Activated naive CD8-positive, alpha-beta T cell treated with anti-CD3 and anti-CD28 coated beads, Interleukin-2, amount 50 U/mL, for 24 hours (primary cell): ENCODE measurements at regions not wholly inside any gene's neighbourhood (a gene's known extent, or its start where the extent isn't known, plus 50 kb on each side); places are given as distances from the start of the nearest gene placed in this dataset.
A peak's percentile ranks its signal among the peaks of the same experiment; 100 is the strongest.

Experiments used
- ATAC-seq: fragments of 150-1000 bp; cut with Tn5 transposase; one replicate; pipeline ENCODE4 v1.10.0; 2021
- DNase-seq: peaks from one replicate; pipeline ENCODE4 v3.0.0; 2021
- H3K27ac Mint-ChIP-seq: one replicate; pipeline ENCODE4 v1.8.0; 2021; ENCODE audit warnings: mild to moderate bottlenecking, mixed read lengths
- H3K27me3 Mint-ChIP-seq: one replicate; pipeline ENCODE4 v1.8.0; 2021; ENCODE audit warnings: mixed read lengths
- H3K36me3 Mint-ChIP-seq: one replicate; pipeline ENCODE4 v1.8.0; 2021; ENCODE audit warnings: low read depth, mixed read lengths
- H3K4me1 Mint-ChIP-seq: one replicate; pipeline ENCODE4 v1.8.0; 2021; ENCODE audit warnings: mixed read lengths
- H3K4me3 Mint-ChIP-seq: one replicate; pipeline ENCODE4 v1.8.0; 2021; ENCODE audit warnings: mild to moderate bottlenecking, moderate library complexity, mixed read lengths
- H3K9me3 Mint-ChIP-seq: one replicate; pipeline ENCODE4 v1.8.0; 2021; ENCODE audit warnings: mixed read lengths

- Mint-ChIP-seq H3K27me3 (no peaks in the 10 kb centered on the region), H3K36me3 (no peaks in the 10 kb centered on the region), H3K4me3 (no peak overlapping the region), H3K27ac (no peak overlapping the region), H3K4me1 (peaks cover 25% of the 10 kb centered on the region), H3K9me3 (peaks cover 5% of the 10 kb centered on the region)
- DNase-seq (no peak), ATAC-seq (no peak)
Measured at GRCh38 chr14:61106959-61107641, 126.1 kb downstream of the SLC38A6 start.

- no peak overlapping the region for H3K4me3 Mint-ChIP-seq
- DNase-seq (no peak), ATAC-seq (no peak)
- peaks cover 29% of the 10 kb centered on the region for H3K4me1 Mint-ChIP-seq
- peaks cover 5% of the 10 kb centered on the region for H3K9me3 Mint-ChIP-seq
- no peak overlapping the region for H3K27ac Mint-ChIP-seq
- no peaks in the 10 kb centered on the region for H3K36me3 Mint-ChIP-seq
- no peaks in the 10 kb centered on the region for H3K27me3 Mint-ChIP-seq
Measured at GRCh38 chr14:61106271-61106958, 125.4 kb downstream of the SLC38A6 start.

GRCh38 chr14:61104358-61104757, 123.3 kb downstream of the SLC38A6 start:
- Mint-ChIP-seq H3K27ac (no peak overlapping the region), H3K4me1 (peaks cover 29% of the 10 kb centered on the region), H3K27me3 (no peaks in the 10 kb centered on the region), H3K36me3 (no peaks in the 10 kb centered on the region), H3K9me3 (peaks cover 5% of the 10 kb centered on the region), H3K4me3 (no peak overlapping the region)
- DNase-seq (no peak), ATAC-seq (no peak)

GRCh38 chr14:61103541-61104339, 122.7 kb downstream of the SLC38A6 start:
- peak; percentile 25 for DNase-seq
- Mint-ChIP-seq H3K27ac (peak overlapping the region; percentile 53), H3K4me1 (peaks cover 29% of the 10 kb centered on the region), H3K27me3 (no peaks in the 10 kb centered on the region), H3K9me3 (peaks cover 5% of the 10 kb centered on the region), H3K36me3 (peaks cover 2% of the 10 kb centered on the region), H3K4me3 (no peak overlapping the region)
- ATAC-seq, result peak; percentile 73

- peaks cover 2% of the 10 kb centered on the region for H3K36me3 Mint-ChIP-seq
- H3K27ac Mint-ChIP-seq, result peak overlapping the region; percentile 53
- no peak overlapping the region for H3K4me3 Mint-ChIP-seq
- ATAC-seq (no peak), DNase-seq (no peak)
- H3K27me3 Mint-ChIP-seq, result no peaks in the 10 kb centered on the region
- peaks cover 5% of the 10 kb centered on the region for H3K9me3 Mint-ChIP-seq
- peaks cover 29% of the 10 kb centered on the region for H3K4me1 Mint-ChIP-seq
Measured at GRCh38 chr14:61102549-61103466, 121.8 kb downstream of the SLC38A6 start.
